Liver (tissue), 8 donors: ENCODE measurements at regions not wholly inside any gene's neighbourhood (a gene's known extent, or its start where the extent isn't known, plus 50 kb on each side); places are given as distances from the start of the nearest gene placed in this dataset.

Source experiments
- DNase-seq: peaks from one replicate; pipeline ENCODE4 v3.0.0-alpha.2; 2017; ENCODE audit warnings: low spot score
- H3K27ac ChIP-seq, 2 donors: one replicate each; pipeline ENCODE4 v1.7.0; 2013; ENCODE audit warnings: inconsistent platforms in 2 of 2, low read length in 2 of 2, control low read depth in 1 of 2, low read depth in 1 of 2, mild to moderate bottlenecking in 1 of 2
- H3K27me3 ChIP-seq, 4 donors: one replicate each; pipeline versions ENCODE4 v1.6.1 to v1.7.0; 2013; ENCODE audit warnings: low read length in 3 of 4, inconsistent platforms in 1 of 4, mild to moderate bottlenecking in 1 of 4, moderate library complexity in 1 of 4; ENCODE audit not compliant: control insufficient read depth in 4 of 4, insufficient read depth in 4 of 4
- H3K36me3 ChIP-seq, 4 donors: one replicate each; pipeline versions ENCODE4 v1.6.1 to v1.7.0; 2013; ENCODE audit warnings: low read length in 3 of 4, mild to moderate bottlenecking in 3 of 4, low read depth in 1 of 4, moderate library complexity in 1 of 4; ENCODE audit not compliant: control insufficient read depth in 4 of 4, insufficient read depth in 3 of 4
- H3K4me1 ChIP-seq, 4 donors: one replicate each; pipeline versions ENCODE4 v1.6.1 to v1.7.0; 2013; ENCODE audit warnings: low read length in 3 of 4, mild to moderate bottlenecking in 3 of 4, moderate library complexity in 1 of 4; ENCODE audit not compliant: control insufficient read depth in 4 of 4, insufficient read depth in 4 of 4
- H3K4me3 ChIP-seq, 3 donors: one replicate each; pipeline versions ENCODE4 v1.6.1 to v1.7.0; 2013; ENCODE audit warnings: low read length in 3 of 3, control low read depth in 1 of 3, low read depth in 1 of 3, mild to moderate bottlenecking in 1 of 3
- H3K9ac ChIP-seq, 2 donors: one replicate each; pipeline ENCODE4 v1.7.0; 2013; ENCODE audit warnings: low read length in 2 of 2, mild to moderate bottlenecking in 2 of 2, moderate library complexity in 2 of 2, control low read depth in 1 of 2, low read depth in 1 of 2
- H3K9me3 ChIP-seq, 4 donors: one replicate each; pipeline versions ENCODE4 v1.6.1 to v1.7.0; 2013; ENCODE audit warnings: low read length in 3 of 4; ENCODE audit not compliant: control insufficient read depth in 4 of 4
- CTCF ChIP-seq: fragments of 150-350 bp; IDR thresholded peaks from 2 replicates; pipeline ENCODE4 v1.5.1; 2017; ENCODE audit warnings: improper control_type of control experiment, low read depth, low read length; ENCODE audit not compliant: missing input control
- EGR1 ChIP-seq, 2 donors: IDR thresholded peaks; 2 replicates each; pipeline ENCODE4 v1.6.1; 2016 to 2018; ENCODE audit warnings: antibody characterized with exemption in 2 of 2, low read depth in 2 of 2
- FOXA1 ChIP-seq: IDR thresholded peaks from 2 replicates; pipeline ENCODE4 v1.6.1; 2016; ENCODE audit warnings: antibody characterized with exemption
- FOXA2 ChIP-seq: IDR thresholded peaks from 2 replicates; pipeline ENCODE4 v1.6.1; 2016; ENCODE audit warnings: antibody characterized with exemption
- GABPA ChIP-seq, 2 donors: IDR thresholded peaks in 1 of 2; conservative IDR thresholded peaks in 1 of 2; 2 replicates each; pipeline ENCODE4 v1.6.1; 2016; ENCODE audit warnings: antibody characterized with exemption in 2 of 2, mild to moderate bottlenecking in 1 of 2, moderate library complexity in 1 of 2
- HNF4A ChIP-seq, 2 donors: conservative IDR thresholded peaks; 2 replicates each; pipeline ENCODE4 v1.6.1; 2016; ENCODE audit warnings: antibody characterized with exemption in 2 of 2, mild to moderate bottlenecking in 2 of 2
- HNF4G ChIP-seq: IDR thresholded peaks from 2 replicates; pipeline ENCODE4 v1.6.1; 2016; ENCODE audit warnings: antibody characterized with exemption
- JUND ChIP-seq, 2 donors: IDR thresholded peaks; 2 replicates each; pipeline ENCODE4 v1.6.1; 2016; ENCODE audit warnings: antibody characterized with exemption in 2 of 2
- MAX ChIP-seq: IDR thresholded peaks from 2 replicates; pipeline ENCODE4 v1.6.1; 2016; ENCODE audit warnings: antibody characterized with exemption
- NR2F2 ChIP-seq: IDR thresholded peaks from 2 replicates; pipeline ENCODE4 v1.6.1; 2016; ENCODE audit warnings: antibody characterized with exemption
- RAD21 ChIP-seq, 2 donors: IDR thresholded peaks; 2 replicates each; pipeline ENCODE4 v1.6.1; 2016; ENCODE audit warnings: antibody characterized with exemption in 2 of 2, mild to moderate bottlenecking in 2 of 2
- REST ChIP-seq: IDR thresholded peaks from 2 replicates; pipeline ENCODE4 v1.6.1; 2016; ENCODE audit warnings: antibody characterized with exemption, mild to moderate bottlenecking
- RXRA ChIP-seq, 2 donors: IDR thresholded peaks; 2 replicates each; pipeline ENCODE4 v1.6.1; 2017 to 2018; ENCODE audit warnings: antibody characterized with exemption in 2 of 2, mild to moderate bottlenecking in 1 of 2
- SP1 ChIP-seq: IDR thresholded peaks from 2 replicates; pipeline ENCODE4 v1.6.1; 2018; ENCODE audit warnings: antibody characterized with exemption, mild to moderate bottlenecking
- TAF1 ChIP-seq: conservative IDR thresholded peaks from 2 replicates; pipeline ENCODE4 v1.6.1; 2016; ENCODE audit warnings: antibody characterized with exemption, mild to moderate bottlenecking
- YY1 ChIP-seq: IDR thresholded peaks from 2 replicates; pipeline ENCODE4 v1.6.1; 2016; ENCODE audit warnings: antibody characterized with exemption, mild to moderate bottlenecking
- ZBTB33 ChIP-seq: IDR thresholded peaks from 2 replicates; pipeline ENCODE4 v1.6.1; 2016; ENCODE audit warnings: antibody characterized with exemption
- WGBS: extraction: QIAGEN DNeasy Blood & Tissue Kit; methylation state at CpG from one replicate; pipeline ENCODE4 v1.1.7; 2013; 5-methylcytosine and 5-hydroxymethylcytosine counted together
- donor health status: healthy.
- donor health status: healthy.
- donor health status: healthy.
- donor health status: healthy.
- donor health status: healthy.

GRCh38 chr6:155895641-155896040, 440.0 kb upstream of the NOX3 start (continued):
- TF ChIP-seq REST (no peak), FOXA1 (no peak), JUND (IDR thresholded peaks at IDR 0.05) (no peak), SP1 (no peak), HNF4A (conservative IDR thresholded peaks at IDR 0.05) (no peak), TAF1 (no peak)

GRCh38 chr6:155894758-155895157, 439.1 kb upstream of the NOX3 start:
- Histone ChIP-seq H3K4me1 (no peaks in the 10 kb centered on the region), H3K4me3 (no peak overlapping the region), H3K9ac (no peak overlapping the region), H3K27me3 (no peaks in the 10 kb centered on the region), H3K9me3 (no peaks in the 10 kb centered on the region), H3K36me3 (no peaks in the 10 kb centered on the region), H3K27ac (no peak overlapping the region)
- no peak for TF ChIP-seq TAF1
- TF ChIP-seq YY1: no peak
- no peak for TF ChIP-seq CTCF
- TF ChIP-seq EGR1 (IDR thresholded peaks at IDR 0.05; ENCODE audit: low read depth in 2 of 2): no peak
- TF ChIP-seq HNF4A (conservative IDR thresholded peaks at IDR 0.05): no peak
- no peak for TF ChIP-seq GABPA (IDR thresholded peaks at IDR 0.05 in 1 of 2, conservative IDR thresholded peaks at IDR 0.05 in 1 of 2)
- TF ChIP-seq RAD21 (IDR thresholded peaks at IDR 0.05): no peak
- TF ChIP-seq JUND (IDR thresholded peaks at IDR 0.05): no peak
- no peak for TF ChIP-seq RXRA (IDR thresholded peaks at IDR 0.05)
- no peak for TF ChIP-seq FOXA1
- TF ChIP-seq ZBTB33: no peak
- no peak for TF ChIP-seq MAX
- no peak for DNase-seq
- WGBS: 79% methylated on average over 5 of the region's 5 CpGs

GRCh38 chr6:155894262-155894661, 438.6 kb upstream of the NOX3 start:
- Histone ChIP-seq H3K4me1 (no peaks in the 10 kb centered on the region), H3K9me3 (no peaks in the 10 kb centered on the region), H3K4me3 (no peak overlapping the region), H3K36me3 (no peaks in the 10 kb centered on the region), H3K9ac (no peak overlapping the region), H3K27me3 (no peaks in the 10 kb centered on the region), H3K27ac (no peak overlapping the region)
- TF ChIP-seq JUND (IDR thresholded peaks at IDR 0.05): no peak
- no peak for TF ChIP-seq YY1
- TF ChIP-seq RXRA (IDR thresholded peaks at IDR 0.05): no peak
- TF ChIP-seq HNF4G: no peak
- no peak for TF ChIP-seq ZBTB33
- no peak for TF ChIP-seq GABPA (IDR thresholded peaks at IDR 0.05 in 1 of 2, conservative IDR thresholded peaks at IDR 0.05 in 1 of 2)
- no peak for TF ChIP-seq TAF1
- TF ChIP-seq FOXA2: no peak
- TF ChIP-seq MAX: no peak
- no peak for TF ChIP-seq SP1
- TF ChIP-seq RAD21 (IDR thresholded peaks at IDR 0.05): no peak
- no peak for TF ChIP-seq NR2F2
- no peak for TF ChIP-seq HNF4A (conservative IDR thresholded peaks at IDR 0.05)
- WGBS: 59% methylated on average over 4 of the region's 4 CpGs
- DNase-seq: no peak
